ENCODE measurements at regions not wholly inside any gene's neighbourhood (a gene's known extent, or its start where the extent isn't known, plus 50 kb on each side); places are given as distances from the start of the nearest gene placed in this dataset.

DNA sequence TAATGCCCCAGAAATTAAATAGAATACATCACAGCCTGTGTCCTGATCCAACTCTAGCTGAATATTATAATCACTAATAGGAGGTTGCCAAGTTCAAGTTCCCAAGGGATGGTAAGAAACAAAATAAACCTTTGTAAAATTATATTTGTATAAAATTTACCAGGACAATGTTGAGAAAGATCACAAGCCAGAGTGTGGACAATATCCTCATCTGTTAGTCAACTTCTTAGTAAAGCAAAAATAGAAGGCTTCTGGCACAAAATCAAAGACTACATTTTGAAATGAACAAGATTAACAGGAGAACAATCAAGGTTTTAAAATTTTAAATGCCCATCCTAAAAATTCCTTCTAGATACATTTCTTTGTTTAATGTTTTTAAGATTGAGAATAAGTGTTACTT is 290.4 kb upstream of the HSF2 start:
- intact Hi-C loops (cut with micrococcal nuclease) = no loop called here

DNA sequence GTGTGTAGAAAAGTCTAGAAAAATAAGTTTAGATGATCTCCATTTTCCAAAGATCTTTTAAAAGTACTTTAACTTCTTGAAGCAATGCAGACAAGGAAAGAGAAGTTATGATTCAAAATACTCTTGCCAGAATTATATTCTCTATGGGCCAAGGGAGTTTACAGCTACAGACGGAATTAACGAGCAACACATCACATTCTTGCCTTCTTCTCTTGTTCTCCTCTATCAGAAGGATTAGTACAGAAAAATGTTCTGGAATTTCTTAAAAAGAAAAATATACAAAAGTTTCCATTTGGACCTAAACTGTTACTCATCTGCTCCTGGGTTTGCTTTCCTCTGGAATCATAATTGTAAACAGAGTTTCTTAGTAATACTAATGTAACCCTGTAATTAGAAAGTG is 284.7 kb upstream of the HSF2 start:
- intact Hi-C loops (cut with micrococcal nuclease) = no loop called here

DNA sequence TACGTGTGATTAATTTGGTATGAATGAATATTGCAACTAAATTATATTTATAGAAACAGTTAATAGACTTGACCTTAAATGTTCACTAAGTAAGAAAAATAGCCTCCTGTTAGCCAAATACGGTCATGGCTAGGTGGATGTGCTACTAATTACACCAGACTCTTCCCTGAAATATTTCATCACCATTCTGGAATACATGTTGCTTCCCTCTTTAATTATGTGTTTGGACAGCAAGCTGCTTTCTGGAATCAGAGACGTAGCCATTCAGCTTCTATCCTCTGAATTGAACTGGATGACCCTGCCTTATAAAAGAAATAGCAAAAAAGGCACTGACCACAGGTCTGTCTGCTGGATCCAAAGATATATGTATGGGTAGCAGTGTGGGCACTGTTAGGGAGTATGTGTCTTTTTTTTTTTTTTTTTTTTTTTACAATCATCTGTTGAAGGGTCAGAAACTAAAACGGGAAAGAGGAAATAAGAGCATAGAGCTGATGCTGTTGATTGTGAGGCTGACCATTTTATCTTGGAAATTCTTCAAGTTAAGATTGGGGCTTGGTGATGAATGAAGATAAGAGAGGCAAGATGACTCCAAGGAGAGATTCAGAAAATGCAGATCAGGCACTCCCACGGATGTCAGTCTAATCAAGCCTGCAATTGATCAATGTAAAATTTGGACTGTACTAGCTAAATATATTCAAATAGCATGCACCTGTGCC is 283.2 kb upstream of the HSF2 start:
- intact Hi-C loops (cut with micrococcal nuclease) = no loop called here

DNA sequence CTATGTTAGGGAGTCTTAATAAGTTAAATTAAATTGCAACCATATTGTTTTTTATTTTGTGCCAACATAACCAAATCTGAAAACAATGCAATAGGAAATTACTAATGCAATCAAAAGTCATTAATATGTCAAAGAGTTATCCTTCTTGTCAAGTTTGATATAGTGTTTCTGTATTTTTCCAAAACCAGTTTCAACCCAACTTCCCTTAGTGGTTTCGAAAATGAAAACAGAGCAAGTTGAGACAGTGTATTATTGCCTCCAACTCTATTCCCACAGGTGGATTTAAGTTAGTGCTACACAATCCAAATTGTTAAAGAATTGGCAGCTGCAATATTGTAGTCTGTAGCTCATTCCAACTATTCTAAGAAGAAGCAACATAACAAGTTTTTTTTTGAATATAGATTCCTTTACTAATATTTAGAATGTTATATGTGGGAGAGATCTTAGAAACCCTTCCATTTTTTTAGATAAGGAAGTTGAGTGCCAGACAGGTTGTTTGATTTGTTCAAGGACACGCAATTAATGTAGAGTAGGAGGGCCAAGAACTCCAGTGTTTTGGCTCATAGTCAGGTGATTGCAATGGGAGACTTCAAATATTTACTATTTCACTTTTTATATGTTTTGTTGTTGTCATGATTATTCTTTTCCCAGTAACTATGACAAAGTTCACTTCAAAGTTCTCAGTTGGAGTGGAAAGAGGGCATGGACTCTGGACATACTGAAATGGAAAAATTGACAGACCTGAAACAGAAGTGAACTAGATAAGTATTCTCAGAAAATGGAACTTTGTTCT is 282.4 kb upstream of the HSF2 start:
- intact Hi-C loops (cut with micrococcal nuclease) = no loop called here

DNA sequence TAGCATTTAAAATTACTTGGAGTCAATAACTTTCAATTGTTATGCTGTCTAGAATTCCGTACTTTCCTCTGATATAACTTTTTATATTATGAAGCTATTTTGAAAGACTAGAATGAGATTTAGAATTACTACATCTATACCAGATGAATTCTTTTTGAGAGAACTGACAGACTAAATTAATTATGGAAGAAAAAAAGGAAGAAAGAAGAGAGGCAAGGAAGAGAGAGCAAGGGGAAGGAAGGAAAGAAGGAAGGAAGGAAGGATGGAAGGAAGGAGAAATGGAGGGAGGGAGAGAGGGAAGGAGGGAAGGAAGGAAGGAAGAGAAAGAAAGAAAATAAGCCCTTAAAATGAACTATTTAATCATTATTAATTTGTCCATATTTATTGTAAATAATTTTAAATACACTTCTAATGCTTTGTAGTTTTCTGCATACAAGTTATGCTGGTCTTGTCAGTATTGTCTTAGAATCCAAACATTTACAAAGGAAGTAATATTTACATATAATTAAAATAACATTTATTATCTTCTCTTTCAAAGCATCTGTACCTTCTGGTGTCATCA is 280.4 kb upstream of the HSF2 start:
- intact Hi-C loops (cut with micrococcal nuclease) = no loop called here

DNA sequence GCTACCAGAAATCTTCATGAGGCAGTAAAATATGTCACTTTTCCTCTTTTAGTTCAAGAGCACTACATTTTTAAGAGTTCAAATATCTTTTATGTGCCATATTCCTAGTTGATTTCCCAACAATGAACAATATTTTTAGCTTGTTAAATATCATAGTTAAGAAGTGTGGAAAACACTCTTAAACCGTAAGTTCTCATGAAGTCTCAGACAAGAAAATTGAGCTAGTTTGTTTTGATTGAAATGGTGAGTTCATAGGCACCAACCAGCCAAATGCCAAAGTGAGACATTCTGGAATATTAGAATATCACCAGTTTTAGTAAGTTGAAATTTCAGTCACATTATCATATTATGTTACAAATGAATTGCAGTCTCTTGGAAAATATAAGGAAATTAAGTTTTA is 277.2 kb upstream of the HSF2 start:
- intact Hi-C loops (cut with micrococcal nuclease) = no loop called here

DNA sequence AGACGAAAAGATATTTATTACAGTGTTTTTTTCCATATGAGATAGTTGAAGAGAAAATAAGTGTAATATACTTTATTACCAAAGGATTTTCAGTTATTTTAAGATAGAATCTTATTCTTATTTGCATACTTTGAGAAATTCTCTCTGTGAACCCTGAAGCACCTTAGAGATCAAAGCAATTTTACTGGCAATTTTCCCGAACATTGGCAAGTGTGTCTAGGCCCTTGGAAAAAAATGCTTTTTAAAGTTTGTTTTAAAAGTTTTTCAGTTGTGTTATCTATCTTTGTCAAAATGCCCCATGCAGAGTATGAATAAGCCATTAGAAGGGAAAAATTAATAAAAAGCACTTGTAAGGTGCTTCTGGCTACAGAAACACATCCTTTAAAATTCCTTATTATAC is 276.8 kb upstream of the HSF2 start:
- intact Hi-C loops (cut with micrococcal nuclease) = no loop called here

DNA sequence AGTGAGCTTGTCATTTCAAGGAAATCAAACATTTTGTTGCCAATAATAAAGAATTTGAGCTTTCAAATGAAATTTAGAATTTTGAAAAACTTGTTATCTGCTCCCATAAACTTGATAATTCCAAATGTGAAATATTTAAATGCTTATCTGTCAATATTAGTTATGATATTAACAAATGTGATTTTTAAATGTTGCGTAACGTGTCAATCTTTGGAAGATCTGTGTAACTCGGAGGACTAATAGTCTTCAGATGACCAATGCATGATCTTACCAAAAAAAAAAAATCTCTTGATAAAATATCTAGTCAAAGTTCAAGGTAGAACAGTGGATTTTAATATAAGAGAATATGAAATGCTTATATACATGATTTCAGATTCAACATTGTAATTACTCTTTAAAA is 274.5 kb upstream of the HSF2 start:
- intact Hi-C loops (cut with micrococcal nuclease) = no loop called here

DNA sequence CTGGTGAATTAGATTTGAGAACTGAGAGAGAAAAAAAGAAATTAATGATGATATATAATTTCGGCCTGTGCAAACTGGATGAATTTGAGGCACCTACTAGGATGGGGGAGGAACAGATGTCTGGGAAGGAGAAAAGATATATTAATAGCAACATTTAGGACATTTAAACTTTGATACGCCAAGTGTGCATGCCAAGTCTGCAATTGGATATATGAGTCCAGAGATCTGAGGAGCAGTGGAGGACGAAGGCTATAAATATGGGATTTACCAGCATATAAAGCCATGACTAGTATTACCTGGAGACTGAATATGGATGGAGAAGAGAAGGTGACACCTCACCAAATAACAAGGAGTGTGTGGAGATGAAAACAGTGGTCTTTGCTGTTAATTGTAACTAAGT is 272.6 kb upstream of the HSF2 start:
- intact Hi-C loops (cut with micrococcal nuclease) = no loop called here

DNA sequence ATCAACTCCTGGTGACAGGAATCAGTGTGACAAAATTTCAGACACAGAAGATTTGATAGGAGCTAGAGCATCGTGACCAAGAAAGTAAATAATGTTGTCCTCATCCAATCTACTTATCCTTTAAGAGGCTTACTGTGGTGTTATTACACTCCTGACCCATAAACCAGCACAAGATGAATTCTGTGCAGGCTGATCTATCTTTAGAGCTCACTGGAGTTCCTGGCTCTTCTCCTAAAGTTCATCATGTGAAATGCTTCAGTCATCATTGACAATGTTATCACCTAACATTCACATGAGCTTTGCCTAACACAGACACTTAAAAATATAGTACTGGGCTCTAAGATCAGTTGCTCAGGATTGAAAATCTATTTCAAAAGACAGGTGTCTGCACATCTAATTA is 271.0 kb upstream of the HSF2 start:
- intact Hi-C loops (cut with micrococcal nuclease) = no loop called here

DNA sequence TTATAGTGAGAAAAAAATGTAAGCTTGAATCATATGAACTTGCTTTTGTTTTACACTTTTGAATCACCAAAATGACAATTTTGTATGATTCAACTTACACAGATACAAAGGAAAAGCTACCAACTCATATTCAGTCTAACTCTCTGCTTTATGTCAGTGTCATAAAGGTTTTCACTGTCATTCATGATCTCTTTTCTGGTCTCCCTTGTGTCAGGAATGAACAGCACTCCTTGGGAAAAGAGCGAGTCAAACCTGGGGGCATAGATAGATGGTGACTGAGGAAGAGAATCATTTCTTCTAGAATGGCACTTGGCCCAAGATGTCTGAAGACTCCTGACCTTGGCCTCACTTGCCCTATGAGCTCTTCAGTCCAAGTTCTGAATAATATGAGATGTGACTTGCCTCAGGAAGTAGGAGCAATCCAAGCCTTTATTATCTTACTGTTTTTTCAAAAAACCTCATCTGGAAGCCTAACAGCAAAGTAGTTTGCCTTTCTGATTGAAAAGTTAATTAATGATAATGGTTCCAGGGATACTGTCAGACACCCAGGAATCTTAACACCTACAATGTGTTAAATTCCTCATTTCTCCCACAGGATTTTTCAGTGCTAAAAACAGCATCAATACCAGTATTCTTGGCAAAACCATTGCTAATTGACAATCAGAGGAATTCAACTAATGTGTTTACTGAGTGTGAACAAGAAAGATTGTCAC is 270.0 kb upstream of the HSF2 start:
- intact Hi-C loops (cut with micrococcal nuclease) = no loop called here

DNA sequence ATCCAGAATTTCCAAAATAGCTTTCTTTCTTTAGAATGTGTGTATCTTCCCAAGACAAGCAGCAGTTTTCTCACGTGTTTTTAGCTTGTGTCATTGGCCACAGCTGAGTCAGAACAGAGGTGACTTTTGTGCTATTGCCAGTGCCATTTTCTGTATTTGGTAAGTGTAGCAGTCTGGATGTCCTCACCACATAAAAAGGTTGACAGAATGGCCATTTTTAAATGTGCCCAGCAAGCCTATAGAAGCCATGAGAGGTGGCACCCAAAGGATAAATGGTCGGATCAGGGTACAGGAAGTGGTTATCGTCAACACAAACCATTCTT is 269.5 kb upstream of the HSF2 start:
- intact Hi-C loops (cut with micrococcal nuclease) = no loop called here

DNA sequence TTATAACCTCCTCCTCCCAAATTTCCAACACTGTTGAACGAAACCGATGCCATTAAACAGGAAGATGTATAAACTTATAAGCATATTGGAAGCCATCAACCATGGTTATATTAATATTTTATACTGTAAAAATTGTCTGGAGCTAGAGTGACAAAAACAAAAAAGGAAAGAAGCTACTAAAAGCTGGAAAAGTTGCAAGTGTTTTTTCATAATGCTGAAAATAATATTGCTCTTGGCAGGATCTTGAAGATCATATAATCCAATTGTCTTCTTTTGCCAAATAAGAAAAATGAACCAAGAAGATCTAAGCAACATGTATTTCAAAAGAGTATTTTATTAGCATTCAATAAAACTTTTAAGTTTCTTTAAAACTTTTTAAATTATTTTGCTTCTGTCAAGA is 268.9 kb upstream of the HSF2 start:
- intact Hi-C loops (cut with micrococcal nuclease) = no loop called here

DNA sequence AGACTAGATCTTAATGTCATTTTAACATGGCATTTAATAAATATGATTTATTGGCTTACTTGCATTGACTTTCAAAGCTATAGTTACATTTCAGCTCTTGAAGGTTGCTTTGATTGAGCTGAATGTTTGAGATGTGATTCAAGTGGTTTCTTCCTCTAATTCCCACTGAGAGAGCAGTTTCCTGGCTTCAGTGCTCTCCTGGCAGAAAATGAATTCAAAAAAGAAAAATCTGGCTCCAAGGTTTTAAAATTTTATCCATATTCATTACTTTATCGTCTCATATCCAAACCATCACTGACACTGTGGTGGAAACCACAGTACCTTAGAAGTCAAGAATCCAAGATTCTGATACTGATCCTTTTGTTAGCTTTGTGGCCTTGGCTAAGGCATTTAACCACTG is 263.1 kb upstream of the HSF2 start:
- intact Hi-C loops (cut with micrococcal nuclease) = no loop called here

DNA sequence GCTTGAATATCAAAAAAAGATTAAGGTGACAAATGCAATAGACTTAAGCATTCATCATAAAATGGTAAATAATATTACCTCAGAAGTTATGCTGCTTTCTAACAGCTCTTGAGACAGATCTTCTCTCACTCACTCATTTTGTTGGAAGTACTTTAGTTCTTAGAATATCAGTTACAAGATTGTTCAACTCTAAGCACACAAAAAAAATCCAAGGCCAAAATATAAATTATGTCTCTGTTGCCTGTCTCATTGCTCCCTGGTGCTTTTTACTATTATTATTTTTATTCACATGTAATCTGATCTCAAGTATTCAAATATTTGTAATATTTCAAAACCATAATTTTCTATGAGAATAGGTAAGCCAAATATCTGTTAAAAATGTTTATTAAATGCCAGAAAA is 259.4 kb upstream of the HSF2 start:
- intact Hi-C loops (cut with micrococcal nuclease) = no loop called here

DNA sequence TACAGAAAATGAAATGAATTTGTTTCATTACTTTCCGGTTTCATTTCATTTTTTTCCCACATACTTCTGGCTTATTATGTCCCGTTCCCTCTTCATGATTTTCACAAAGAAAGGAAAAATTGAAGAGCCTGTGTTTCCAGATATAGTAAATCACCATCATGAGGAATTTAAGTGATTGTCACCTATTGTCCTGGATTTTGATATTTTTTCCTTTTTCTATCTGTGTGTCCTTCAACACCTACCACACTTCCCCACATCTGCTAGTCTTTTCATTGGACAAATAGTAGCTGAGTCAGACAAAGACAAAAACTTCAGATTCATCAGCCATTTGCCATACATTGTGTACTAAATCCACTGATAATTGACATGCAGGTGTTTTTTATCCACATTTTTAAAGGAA is 258.2 kb upstream of the HSF2 start:
- intact Hi-C loops (cut with micrococcal nuclease) = no loop called here

DNA sequence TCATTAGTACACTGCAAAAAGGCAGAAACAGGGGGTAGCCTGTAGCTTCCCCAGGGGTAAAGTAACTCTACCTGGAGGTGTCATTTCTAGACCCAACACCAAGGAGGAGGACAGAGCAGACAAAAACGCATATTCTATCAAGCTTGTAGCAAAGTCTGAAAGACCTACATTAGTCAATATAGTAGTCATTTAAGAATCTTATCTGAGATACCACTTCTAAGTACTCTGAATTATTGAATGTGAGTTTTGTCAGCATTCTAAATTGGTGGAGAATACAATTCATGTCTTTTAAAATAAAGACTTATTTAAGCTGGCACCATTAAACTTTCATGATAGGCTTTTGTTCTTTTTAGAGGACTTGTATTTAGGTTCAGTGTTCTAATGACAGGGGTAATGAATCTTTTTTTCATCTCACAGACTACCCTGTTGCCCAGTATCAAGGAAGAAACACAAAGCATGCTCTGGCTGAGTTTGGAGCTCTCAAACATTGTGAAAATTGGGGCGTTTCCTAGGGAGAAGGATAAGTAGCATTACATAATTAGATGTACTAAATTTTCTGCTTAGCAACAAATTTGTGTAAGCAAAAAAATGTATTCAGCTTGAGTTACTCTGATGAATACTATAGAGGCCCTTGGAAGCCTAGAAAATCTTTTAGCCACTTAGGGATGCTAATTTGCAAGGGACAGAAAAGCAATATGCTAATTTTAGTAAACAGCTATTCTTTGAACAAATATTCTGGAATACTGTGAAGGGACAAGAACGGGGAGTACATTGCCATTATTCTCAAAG is 255.4 kb upstream of the HSF2 start:
- intact Hi-C loops (cut with micrococcal nuclease) = no loop called here

DNA sequence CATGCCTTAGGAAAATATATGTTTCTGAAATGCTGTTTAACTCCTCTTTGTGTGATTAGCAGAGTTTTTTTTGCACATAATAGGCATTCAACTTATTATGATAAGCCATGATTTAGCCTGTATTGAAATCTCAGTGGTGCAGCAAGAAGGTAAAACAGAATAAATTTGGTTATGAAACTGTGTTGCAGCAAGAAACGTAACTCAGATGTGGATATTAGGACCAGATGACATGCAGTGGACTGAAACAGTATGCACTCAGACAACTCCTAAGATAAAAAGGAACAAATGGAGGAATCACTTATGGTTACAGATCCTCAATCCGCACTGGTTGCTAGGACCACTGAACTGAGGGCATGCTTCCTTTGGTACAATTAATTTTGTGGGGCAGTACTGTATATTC is 254.2 kb upstream of the HSF2 start:
- intact Hi-C loops (cut with micrococcal nuclease) = no loop called here

DNA sequence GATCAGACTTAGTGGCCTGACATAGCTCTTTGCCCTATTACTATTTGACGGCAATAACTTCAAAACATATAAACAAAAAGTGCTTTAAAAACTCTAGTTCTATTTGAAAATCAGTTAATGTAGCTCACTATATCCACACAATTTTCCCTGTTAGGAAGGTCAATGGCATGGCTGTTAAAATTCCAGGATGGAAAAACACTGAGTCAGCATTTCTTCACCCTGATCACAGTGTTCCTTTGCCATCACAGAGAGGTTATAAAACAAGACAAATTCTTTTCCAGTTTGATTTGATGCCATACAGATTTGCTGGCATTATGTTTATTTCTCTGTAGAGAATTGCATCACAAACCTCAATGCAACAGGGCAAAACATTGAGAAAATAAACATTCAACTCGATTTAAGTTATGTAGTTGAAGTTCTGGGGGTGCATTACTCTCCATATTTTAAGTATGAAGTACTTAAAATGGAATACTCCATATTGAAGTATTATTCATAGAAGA is 253.7 kb upstream of the HSF2 start:
- intact Hi-C loops (cut with micrococcal nuclease) = no loop called here

DNA sequence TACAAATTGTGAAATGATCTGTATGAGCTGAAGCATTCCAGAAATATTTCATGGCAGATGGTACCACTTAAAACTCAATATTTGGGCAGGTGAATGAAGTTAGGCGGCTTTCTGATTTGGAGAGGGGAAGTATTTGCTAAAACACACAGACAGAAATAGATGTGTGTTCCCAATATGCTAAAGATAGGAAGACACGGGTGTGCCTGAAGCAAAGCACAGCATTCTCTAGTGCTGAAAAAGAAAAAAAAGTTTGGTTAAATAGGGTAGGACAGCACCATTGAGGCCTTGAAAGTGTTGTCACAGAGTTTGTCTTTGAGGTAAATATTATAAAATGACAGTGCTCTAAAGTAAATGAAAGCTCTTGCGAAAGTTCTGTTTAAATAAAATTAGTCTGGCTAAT is 252.2 kb upstream of the HSF2 start:
- intact Hi-C loops (cut with micrococcal nuclease) = no loop called here

DNA sequence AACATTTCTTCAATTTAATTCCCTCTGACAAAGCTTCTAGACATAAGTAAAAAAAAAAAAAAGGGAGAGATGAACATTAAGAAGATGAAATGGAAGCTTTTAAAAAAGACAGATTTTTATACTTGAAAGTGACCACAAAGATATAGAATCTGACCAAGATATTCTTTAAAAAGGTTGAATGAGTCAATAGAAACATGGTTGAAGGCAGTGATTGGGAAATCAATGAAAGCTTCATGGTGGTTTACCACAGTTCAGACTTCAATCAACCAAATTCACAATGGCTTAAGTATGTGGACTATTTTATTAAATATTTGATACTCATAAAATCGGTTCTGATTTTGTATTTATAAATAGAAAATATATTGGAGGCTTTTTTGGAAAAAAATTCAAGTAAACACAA is 248.4 kb upstream of the HSF2 start:
- intact Hi-C loops (cut with micrococcal nuclease) = no loop called here
